Ishikawa (cell line): ENCODE measurements at regions not wholly inside any gene's neighbourhood (a gene's known extent, or its start where the extent isn't known, plus 50 kb on each side); places are given as distances from the start of the nearest gene placed in this dataset.

Source experiments
- CEBPB ChIP-seq: IDR thresholded peaks from 2 replicates; pipeline ENCODE4 v1.6.1; 2012
- CREB1 ChIP-seq: IDR thresholded peaks from 2 replicates; pipeline ENCODE4 v1.6.1; 2012; ENCODE audit warnings: low read depth
- EGR1 ChIP-seq: IDR thresholded peaks from 2 replicates; pipeline ENCODE4 v1.6.1; 2012
- EP300 ChIP-seq: IDR thresholded peaks from 2 replicates; pipeline ENCODE4 v1.6.1; 2012; ENCODE audit warnings: borderline replicate concordance
- FOXM1 ChIP-seq: IDR thresholded peaks from 2 replicates; pipeline ENCODE4 v1.6.1; 2012; ENCODE audit warnings: low read depth, borderline replicate concordance
- MAX ChIP-seq: IDR thresholded peaks from 2 replicates; pipeline ENCODE4 v1.6.1; 2012
- NFIC ChIP-seq: IDR thresholded peaks from 2 replicates; pipeline ENCODE4 v1.6.1; 2012
- RAD21 ChIP-seq: IDR thresholded peaks from 2 replicates; pipeline ENCODE4 v1.6.1; 2012; ENCODE audit warnings: low read depth
- REST ChIP-seq: IDR thresholded peaks from 2 replicates; pipeline ENCODE4 v1.6.1; 2012; ENCODE audit warnings: low read depth, mild to moderate bottlenecking
- TAF1 ChIP-seq: IDR thresholded peaks from 2 replicates; pipeline ENCODE4 v1.6.1; 2012; ENCODE audit warnings: low read depth, mild to moderate bottlenecking
- TCF12 ChIP-seq: IDR thresholded peaks from 2 replicates; pipeline ENCODE4 v1.6.1; 2012; ENCODE audit warnings: low read depth
- USF1 ChIP-seq: IDR thresholded peaks from 2 replicates; pipeline ENCODE4 v1.6.1; 2012
- YY1 ChIP-seq: IDR thresholded peaks from 2 replicates; pipeline ENCODE4 v1.6.1; 2012; ENCODE audit warnings: low read depth
- ZBTB7A ChIP-seq: IDR thresholded peaks from 2 replicates; pipeline ENCODE4 v1.6.1; 2012; ENCODE audit warnings: low read depth

DNA sequence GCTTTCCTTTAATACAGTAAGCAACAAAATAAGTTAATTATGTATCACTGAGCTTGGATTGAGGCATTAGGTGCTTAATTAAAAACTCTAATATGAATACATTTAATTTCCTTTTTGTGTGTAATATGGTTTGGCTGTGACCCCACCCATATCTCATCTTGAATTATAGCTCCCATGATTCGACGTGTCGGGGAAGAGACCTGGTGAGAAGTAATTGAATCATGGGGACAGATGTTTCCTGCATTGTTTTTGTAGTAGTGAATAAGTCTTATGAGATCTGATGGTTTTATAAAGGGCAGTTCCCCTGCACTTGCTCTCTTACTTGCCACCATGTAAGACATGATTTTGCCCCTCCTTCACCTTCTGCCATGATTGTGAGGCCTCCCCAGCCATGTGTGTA, 325.4 kb upstream of the CDH7 start:
- TF ChIP-seq EGR1: no peak
- TF ChIP-seq RAD21: no peak
- no peak for TF ChIP-seq MAX
- no peak for TF ChIP-seq REST
- no peak for TF ChIP-seq CREB1
- no peak for TF ChIP-seq TCF12
- TF ChIP-seq USF1: no peak
- no peak for TF ChIP-seq EP300
- no peak for TF ChIP-seq CEBPB
- no peak for TF ChIP-seq TAF1
- TF ChIP-seq NFIC: no peak
- no peak for TF ChIP-seq FOXM1
- TF ChIP-seq ZBTB7A: no peak
- no peak for TF ChIP-seq YY1
